Jurkat, Clone E6-1 (cell line): ENCODE measurements at regions not wholly inside any gene's neighbourhood (a gene's known extent, or its start where the extent isn't known, plus 50 kb on each side); places are given as distances from the start of the nearest gene placed in this dataset.
A peak's percentile ranks its signal among the peaks of the same experiment; 100 is the strongest.
"Not testable (repeated sequence)": the region's sequence is repeated elsewhere in the genome, so short reads cannot be mapped to it uniquely, and the experiment has no call there.

Experiments
- DNase-seq: peaks from one replicate; pipeline ENCODE4 v3.0.0-alpha.2; 2011; ENCODE audit warnings: low read depth, low spot score
- H3K4me3 ChIP-seq: 2 replicates; pipeline ENCODE4 v1.5.1; 2011; ENCODE audit warnings: mild to moderate bottlenecking, low read length, control low read depth, moderate library complexity

DNA sequence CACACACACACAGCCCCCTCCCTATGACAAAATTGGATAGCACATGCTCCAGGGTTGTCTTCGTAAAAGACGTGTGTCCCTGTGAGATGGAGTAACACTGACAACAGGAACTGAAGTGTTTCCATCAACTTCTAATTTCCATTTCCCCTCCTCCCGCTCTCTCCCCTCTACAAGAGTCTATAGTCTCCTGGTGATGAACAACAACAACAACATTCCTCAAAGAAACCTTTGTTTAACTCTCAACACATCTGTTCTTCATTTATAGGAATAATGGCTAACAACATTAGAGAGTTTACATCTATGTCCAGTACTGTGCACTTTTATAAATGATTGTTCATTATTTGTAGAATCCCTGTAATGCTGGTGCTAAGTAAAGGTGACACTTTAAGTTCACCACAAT, 205.8 kb upstream of the SSTR4 start:
- no peak for DNase-seq
- no peak overlapping the region for H3K4me3 ChIP-seq

DNA sequence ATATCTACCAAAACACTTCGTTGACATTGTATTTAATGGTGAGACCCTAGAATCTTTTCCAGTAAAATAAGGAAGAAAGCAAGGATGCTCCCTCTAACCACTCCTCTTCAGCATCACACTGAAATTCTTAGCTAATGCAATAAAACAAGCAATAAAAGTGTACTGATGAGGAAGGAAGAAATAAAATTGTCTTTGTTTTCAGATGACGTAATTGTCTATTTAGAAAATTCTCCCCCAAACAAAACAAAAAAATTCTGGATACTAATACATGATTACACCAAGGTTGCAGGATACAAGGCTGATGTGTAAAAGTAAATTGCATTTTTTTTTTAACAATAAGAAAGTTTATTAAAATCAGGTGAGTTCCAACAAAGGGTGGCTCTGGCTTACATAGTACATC, 205.0 kb upstream of the SSTR4 start:
- H3K4me3 ChIP-seq = no peak overlapping the region

DNA sequence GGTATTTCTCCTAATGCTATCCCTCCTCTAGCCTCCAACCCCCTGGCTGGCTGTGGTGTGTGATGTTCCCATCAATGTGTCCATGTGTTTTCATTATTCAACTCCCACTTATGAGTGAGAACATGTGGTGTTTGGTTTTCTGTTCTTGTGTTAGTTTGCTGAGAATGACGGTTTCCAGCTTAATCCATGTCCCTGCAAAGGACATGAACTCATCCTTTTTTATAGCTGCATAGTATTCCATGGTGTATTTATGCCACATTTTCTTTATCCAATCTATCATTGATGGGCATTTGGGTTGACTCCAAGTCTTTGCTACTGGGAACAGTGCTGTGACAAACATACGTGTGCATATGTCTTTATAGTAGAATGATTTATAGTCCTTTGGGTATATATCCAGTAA, 204.4 kb upstream of the SSTR4 start:
- DNase-seq, H3K4me3 ChIP-seq: not testable (repeated sequence)

More for the DNA sequence above, 205.0 kb upstream of the SSTR4 start:
- DNase-seq = no peak

DNA sequence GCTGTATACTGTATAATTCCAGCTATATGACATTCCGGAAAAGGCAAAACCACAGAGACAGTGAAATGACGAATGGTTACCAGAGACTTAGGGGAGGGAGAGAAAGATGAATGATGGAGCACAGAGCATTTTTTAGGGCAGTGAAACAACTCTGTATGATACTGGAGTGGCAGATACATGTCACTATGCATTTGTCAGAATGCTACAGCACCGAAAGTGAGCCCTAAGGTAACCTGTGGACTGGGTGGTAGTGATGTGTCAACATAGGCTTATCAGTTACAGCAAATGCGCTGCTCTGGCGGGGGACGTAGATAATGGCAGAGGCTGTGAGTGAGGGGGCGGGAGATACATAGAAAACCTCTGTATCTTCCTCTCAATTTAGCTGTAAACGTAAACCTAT, 201.3 kb upstream of the SSTR4 start:
- H3K4me3 ChIP-seq = no peak overlapping the region
- DNase-seq = no peak

DNA sequence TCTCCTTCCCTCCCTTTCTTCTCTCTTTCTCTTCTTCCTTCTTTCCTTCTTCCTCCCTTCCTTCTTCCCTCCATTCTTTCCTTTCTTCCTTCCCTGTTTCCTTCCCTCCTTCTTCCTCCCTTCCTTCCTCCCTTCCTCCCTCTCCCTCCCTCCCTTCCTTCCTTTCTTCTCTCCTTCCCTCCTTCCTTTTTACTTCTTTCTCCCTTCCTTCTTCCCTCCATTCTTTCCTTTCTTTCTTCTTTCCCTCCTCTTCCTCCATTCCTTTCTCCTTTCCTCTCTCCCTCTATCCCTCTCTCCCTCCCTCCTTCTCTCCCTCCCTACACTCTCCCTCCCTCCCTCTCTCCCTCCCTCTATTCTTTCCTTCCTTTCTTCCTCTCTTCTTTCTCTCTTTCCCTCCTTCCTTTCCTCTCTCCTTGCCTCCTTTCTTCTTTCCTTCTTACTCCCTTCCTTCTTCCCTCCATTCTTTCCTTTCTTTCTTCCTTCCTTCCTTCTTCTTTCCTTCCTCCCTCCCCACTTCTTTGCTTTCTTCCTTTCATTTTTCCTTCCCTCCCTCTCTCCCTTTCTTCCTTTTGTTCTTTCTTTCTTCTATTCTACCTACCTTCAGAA, 200.4 kb upstream of the SSTR4 start:
- H3K4me3 ChIP-seq = no peak overlapping the region
- no peak for DNase-seq

DNA sequence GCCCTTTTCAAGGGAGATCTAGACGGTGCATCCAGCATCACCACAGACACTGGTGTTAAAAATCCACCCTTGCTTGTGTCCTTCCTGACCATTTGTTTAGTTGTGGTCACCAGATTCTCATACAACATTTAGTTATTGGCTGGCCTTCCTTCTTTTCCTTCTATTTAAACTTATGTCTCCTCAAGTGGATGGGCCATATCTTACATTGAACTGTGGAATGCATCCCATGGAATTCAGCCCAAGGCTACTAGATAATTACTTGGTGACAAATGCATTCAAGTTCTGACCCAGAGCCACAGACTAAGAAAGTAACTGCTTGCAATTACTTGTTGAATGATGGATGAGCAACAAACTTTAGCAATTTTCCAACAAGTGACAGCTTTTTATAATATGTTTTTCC, 198.9 kb upstream of the SSTR4 start:
- H3K4me3 ChIP-seq = no peak overlapping the region

DNA sequence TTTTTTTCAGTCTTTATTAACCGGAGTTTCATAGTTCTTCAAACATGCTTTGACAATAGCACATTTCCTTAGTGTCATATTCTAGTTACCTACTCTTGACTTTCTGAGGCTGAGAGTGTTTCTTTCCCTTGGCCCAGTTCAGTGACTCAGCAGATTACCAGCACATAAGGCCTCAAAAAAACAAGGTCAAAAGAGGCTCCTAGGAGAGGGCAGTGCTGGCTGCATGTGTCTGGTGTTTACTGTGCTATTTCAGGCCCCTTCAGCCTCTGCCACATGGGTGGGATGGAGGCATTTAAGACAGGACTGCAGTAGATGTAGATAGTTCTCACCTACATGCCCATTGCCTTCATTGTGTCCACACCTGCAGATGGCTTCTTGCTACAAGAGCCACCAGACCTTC, 198.2 kb upstream of the SSTR4 start:
- no peak overlapping the region for H3K4me3 ChIP-seq
- DNase-seq = no peak

More for the DNA sequence above, 198.9 kb upstream of the SSTR4 start:
- DNase-seq = no peak

DNA sequence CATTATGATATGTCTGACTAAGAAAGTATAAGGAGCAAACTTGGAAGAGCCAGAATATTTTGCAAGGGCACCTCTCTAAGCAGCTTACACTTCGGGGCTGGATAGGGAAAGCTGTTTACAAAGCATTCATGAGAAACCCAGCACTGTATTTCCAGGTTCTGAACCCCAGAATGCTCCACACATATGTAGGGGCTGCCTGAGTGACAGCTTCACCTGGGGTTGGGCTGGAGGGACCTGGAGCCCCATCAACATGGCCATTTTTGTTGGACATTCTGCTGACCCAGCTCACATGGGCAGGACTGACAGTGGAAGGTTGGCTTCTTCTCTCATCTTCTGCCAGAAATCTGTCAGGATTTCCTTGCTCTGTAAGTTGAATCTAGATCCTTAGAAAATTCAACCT, 197.1 kb upstream of the SSTR4 start:
- no peak overlapping the region for H3K4me3 ChIP-seq
- no peak for DNase-seq

DNA sequence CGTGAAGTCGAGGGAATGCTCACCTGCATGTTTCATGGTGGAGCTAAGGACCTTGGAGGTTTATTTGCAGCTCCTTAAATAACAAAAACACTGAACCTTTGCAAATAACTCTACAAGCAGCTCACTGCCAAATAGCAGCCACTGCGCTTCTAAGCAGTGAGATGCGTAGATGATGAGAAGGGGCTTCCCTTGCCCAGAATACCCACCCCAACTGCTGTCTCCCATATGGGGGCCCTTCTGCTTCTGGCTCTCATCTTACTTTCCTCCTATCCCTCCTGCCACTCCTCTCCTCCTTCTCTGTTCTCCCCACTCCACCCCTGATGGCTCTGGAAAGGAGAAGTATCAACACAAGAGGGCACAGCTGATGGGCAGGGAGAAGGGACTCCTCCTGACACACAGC, 193.3 kb upstream of the SSTR4 start:
- no peak for DNase-seq
- H3K4me3 ChIP-seq = no peak overlapping the region

DNA sequence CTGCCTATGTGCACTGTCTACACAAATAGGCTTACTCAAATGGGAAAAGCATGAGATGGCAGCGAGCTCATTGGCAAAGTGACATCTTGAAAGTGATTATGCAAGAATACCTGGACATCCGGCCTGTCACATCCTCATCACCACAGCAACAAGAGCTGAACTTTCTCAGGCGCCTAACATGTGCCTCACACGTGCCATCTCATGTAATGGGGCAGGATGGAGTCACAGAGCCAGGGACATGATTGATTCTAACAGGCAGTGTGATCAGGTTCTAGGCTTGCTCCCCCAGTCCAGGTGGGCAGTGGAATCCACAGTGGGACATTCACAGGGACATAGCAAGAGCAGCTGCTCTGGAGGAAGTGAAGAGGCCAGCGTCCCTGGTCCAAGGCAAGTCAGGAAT, 192.3 kb upstream of the SSTR4 start:
- no peak overlapping the region for H3K4me3 ChIP-seq
- no peak for DNase-seq

DNA sequence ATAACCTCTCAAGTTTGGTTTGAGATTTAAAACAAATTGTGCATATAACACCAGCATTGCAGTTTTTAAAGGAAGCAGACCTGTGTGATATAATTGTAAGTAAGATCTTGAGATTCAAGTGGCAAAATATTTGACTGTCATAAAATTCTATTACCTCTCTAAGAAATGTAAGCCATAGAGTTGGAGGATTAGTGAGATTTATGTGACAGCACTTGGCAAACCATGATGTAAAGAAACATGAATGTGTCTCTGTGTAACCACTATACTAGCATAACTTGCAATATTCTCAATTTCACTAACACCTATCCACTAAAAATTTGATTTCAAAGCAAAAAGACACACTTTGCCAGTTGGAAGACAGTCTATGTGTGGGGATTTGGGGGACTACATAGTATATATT, 190.2 kb upstream of the SSTR4 start:
- no peak overlapping the region for H3K4me3 ChIP-seq
- no peak for DNase-seq

DNA sequence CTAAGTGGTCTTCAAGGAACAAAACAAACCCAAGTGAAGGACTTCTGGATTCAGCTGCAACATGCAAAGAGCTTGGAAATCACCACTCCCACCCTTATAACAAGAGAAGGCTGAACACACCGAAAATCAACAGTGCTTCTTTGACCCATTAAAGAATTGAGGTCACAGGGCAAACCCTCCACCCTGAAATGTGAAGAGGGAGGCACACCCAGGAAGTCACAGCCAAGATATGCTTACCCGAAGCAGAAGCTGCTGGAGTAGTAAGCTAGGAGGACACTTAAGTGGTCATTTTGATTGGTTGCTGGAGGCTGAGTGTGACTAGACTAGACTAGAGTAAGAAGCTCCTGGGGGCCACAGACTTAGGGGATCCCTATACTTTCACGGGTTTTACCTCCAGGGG, 188.2 kb upstream of the SSTR4 start:
- no peak for DNase-seq
- no peak overlapping the region for H3K4me3 ChIP-seq

DNA sequence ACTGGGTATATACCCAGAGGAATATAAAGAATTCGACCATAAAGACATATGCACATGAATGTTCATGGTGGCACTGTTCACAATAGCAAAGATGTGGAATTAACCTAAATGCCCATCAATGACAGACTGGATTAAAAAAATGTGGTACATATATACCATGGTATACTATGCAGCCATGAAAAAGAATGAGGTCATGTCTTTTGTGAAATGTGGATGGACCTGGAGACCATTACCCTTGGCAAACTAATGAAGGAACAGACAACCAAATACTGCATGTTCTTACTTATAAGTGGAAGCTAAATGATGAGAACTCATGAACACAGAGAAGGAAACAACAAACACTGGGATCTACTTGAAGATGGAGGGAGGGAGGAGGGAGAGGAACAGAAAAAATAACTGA, 186.7 kb upstream of the SSTR4 start:
- DNase-seq = no peak

DNA sequence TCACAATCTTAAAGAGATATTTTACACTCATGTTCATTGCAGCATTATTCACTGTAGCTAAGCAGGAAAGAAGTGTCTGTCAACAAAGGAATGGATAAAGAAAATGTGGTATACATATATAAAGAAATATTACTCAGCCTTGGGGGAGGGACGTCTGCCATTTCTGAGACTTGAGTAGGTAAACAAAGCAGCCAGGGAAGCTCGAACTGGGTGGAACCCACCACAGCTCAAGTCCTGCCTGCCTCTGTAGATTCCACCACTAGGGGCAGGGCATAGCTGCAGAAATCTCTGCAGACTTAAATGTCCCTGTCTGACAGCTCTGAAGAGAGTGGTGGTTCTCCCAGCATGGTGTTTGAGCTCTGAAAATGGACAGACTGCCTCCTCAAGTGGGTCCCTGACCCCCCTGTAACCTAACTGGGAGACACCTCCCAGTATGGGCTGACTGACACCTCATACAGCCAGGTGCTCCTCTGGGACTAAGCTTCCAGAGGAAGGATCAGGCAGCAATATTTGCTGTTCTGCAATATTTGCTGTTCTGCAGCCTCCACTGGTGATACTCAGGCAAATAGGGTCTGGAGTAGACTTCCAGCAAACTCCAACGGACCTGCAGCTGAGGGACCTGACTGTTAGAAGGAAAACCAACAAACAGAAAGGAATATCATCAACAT, 183.3 kb upstream of the SSTR4 start:
- peak; percentile 39 for DNase-seq
- not testable (repeated sequence) for H3K4me3 ChIP-seq

More for the DNA sequence above, 186.7 kb upstream of the SSTR4 start:
- H3K4me3 ChIP-seq = no peak overlapping the region

DNA sequence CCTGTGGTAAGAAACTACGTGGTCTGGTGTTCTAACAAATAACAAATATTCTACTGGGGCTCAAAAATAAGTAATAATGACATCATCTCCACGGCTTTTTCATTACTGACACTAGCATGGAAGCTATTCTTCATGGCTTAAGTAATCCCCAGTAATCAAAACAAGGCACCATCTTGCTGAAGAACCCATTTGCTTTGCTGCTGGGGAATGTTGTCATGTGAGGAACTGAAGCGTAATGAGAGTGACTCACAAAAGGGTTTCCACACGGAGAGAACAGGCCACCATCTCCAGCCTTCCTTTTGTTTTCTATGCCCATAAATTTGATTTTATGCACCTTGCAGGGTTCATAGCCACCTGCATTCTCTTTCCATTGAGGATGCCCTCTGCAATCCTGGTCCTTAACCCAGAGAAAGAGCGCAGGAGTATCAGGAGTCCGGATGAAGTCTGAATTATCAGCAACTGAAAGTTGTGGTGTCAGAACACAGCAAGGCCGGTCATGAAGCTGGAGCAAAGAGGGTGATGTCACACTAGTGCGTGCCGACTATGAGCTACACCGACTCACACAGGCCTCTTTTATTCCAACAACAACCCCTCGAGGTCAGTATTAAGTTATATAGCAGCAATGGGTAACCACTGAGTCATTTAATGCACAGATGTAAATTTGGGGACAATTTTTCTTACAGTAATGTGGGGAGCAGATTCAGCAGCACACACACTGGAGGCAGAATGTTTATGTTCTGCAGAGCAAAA, 173.7 kb upstream of the SSTR4 start:
- H3K4me3 ChIP-seq = no peak overlapping the region
- DNase-seq = no peak

DNA sequence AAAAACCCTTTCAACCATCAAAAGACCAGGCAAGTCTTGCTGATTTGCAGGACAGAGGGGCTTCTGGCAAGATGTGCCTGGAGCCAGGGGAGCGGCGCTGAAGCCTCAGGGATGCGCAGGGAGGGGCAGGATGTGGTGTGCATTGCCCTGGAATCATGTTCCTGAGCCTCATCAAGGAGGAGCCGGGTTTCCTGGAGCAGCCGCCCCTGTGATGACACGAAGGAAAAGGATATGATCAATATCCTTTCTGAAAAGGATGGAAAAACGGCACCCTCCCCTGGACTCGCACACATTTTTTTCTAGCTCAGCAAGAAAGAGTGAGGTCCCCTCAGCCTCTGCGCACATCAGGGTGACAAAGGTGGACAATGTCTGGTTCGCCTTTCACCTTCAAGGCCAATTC, 173.1 kb upstream of the SSTR4 start:
- H3K4me3 ChIP-seq = no peak overlapping the region
- DNase-seq = no peak

DNA sequence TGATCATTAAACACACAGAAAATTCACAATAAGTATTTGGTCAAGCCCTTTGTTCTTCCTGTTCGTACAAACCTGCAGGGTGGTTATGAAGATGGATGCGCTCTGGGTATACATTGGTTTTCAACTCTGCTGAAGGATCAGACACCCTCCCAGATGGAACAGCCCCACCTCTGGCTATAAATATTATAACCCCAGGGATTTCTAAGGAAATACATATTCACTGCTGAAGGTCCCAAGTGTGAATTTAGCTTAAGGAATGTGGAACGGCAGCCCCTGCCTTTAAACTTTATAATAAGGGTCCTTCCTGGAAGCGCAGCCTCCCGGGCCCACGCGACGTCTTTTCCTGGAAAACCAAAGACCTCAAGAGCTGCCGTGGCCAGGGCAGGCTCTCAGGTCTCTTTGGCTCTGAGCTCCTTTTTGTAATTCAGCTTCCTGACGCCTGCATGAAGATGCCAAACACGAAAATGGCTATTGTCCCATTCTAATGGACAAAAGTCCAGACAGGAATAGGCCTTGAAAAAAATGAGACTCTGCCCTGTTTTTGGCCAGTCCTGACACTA, 172.4 kb upstream of the SSTR4 start:
- H3K4me3 ChIP-seq = no peak overlapping the region
- no peak for DNase-seq

DNA sequence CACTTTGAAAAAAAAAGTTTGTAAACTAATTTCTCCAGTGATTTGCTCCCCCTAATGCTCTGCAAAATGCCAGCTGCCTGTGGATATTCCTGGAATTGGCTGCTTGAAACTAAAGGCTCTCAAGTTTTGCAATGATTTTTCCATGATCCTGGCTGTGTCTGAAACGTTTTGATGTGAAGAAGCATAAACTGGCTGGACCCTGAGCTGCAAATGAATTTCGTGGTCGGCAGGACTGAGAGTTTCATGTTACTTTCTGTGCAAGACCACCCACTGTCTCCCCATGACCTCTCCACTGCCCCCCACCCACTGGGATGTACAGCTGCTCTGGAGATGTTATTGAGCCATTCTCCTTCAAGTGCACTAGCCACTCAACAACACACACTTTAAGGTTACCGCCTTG, 171.3 kb upstream of the SSTR4 start:
- no peak overlapping the region for H3K4me3 ChIP-seq
- no peak for DNase-seq

DNA sequence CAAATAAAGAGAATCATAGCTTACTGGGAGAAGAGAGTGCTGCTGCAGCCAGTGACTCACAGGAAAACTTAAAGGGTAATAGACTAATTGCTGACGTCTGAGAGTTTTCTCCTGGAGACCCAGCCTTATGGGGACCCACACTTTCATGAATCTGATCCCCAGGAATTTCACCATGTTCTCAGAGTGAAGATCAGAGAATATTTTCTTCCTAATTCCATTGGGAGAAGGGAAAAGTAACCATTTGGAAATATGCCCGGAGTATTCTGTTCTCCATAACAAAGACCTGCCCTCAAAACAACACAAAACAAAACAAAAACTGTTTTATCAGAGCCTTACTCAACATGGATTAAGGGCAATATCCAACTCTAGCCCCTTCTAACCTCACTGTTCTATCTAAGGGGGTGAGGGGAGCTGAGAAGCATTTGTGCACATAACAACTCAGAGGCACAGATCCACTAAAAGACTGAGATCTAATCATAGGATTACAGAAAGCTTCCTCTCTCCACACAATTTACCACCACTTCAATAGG, 168.2 kb upstream of the SSTR4 start:
- H3K4me3 ChIP-seq = no peak overlapping the region
- DNase-seq = no peak

DNA sequence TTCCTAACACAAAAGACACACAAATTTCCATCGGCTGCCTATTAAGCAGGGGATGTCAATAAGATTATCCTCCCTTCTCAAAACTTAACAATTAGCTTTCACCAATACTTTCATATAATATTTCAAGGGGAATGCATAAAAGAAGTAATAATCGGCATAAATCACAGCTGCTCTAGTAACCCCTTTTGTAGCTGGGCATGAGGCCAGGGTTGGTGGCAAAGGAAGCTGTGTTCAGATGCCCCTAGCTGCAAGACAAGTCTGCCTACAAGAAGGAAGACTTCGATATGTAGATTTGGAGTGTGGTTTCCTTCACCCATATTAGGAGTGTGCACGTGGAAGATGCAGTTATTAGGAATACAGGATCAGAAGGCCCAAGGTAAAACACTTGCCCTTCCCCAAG, 156.9 kb upstream of the SSTR4 start:
- no peak overlapping the region for H3K4me3 ChIP-seq
- no peak for DNase-seq
